Memory B cell (primary cell): ENCODE measurements at regions not wholly inside any gene's neighbourhood (a gene's known extent, or its start where the extent isn't known, plus 50 kb on each side); places are given as distances from the start of the nearest gene placed in this dataset.

ENCODE experiments used
- ATAC-seq: fragments of 150-1000 bp; cut with Tn5 transposase; 2 replicates; pipeline ENCODE4 v1.10.0; 2021; ENCODE audit warnings: low read depth, mild to moderate bottlenecking, moderate library complexity
- DNase-seq, 2 donors: peaks; one replicate each; pipeline ENCODE4 v3.0.0; 2022; ENCODE audit warnings: low spot score in 2 of 2
- H3K27ac Mint-ChIP-seq: one replicate; pipeline ENCODE4 v1.8.0; 2022; ENCODE audit warnings: mild to moderate bottlenecking, moderate library complexity, mixed read lengths
- H3K27me3 Mint-ChIP-seq: one replicate; pipeline ENCODE4 v1.8.0; 2022; ENCODE audit warnings: mixed read lengths
- H3K36me3 Mint-ChIP-seq: one replicate; pipeline ENCODE4 v1.8.0; 2022; ENCODE audit warnings: mild to moderate bottlenecking, mixed read lengths
- H3K4me1 Mint-ChIP-seq: one replicate; pipeline ENCODE4 v1.8.0; 2022; ENCODE audit warnings: mixed read lengths
- H3K4me3 Mint-ChIP-seq: one replicate; pipeline ENCODE4 v1.8.0; 2022; ENCODE audit warnings: mild to moderate bottlenecking, moderate library complexity, mixed read lengths
- H3K9me3 Mint-ChIP-seq: one replicate; pipeline ENCODE4 v1.8.0; 2022; ENCODE audit warnings: mixed read lengths

DNA sequence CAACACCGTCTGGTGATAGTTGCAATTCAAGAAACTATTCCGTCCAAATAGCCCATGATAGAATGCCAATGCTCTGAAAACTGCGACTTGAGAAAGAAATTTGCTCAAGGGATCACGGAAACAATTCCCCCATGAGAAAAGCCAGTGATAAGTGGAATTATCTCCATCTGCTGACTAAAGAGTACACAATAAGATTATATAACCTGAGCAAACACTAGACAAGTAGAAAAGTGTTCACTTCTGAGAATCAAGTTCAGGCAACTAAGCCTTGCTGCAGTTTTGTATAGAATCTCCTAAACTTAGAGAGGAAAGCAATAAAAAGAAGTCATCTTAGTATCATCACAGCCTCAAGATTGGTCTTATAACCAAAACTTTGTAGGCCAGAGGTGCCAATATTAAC lies 336.3 kb upstream of the NRXN1 start:
- Mint-ChIP-seq H3K27me3 (no peaks in the 10 kb centered on the region), H3K4me3 (no peak overlapping the region), H3K9me3 (peaks cover 3% of the 10 kb centered on the region), H3K36me3 (no peaks in the 10 kb centered on the region), H3K27ac (no peak overlapping the region), H3K4me1 (no peaks in the 10 kb centered on the region)
- DNase-seq (no peak), ATAC-seq (no peak)

DNA sequence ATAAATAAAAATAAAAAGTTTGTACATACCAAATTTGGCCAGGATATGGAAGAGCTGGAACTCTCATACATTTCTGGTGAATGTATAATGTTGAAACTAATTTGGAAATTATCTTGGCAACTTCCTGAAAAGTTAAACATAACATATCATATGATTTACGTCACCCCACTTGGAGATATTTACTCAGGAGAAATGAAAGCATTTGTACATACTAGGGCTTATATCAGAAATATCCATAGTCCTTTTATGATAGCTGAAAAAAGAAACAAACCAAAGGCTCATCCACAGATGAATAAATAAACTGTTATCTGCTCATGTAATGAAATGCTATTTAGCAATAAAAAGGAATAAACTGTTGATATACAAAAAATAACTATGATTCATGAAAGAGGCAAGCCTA lies 318.2 kb upstream of the NRXN1 start:
- ATAC-seq (no peak), DNase-seq (no peak)
- Mint-ChIP-seq H3K27ac (no peak overlapping the region), H3K36me3 (no peaks in the 10 kb centered on the region), H3K4me1 (no peaks in the 10 kb centered on the region), H3K4me3 (no peak overlapping the region), H3K27me3 (no peaks in the 10 kb centered on the region), H3K9me3 (peaks cover 2% of the 10 kb centered on the region)

DNA sequence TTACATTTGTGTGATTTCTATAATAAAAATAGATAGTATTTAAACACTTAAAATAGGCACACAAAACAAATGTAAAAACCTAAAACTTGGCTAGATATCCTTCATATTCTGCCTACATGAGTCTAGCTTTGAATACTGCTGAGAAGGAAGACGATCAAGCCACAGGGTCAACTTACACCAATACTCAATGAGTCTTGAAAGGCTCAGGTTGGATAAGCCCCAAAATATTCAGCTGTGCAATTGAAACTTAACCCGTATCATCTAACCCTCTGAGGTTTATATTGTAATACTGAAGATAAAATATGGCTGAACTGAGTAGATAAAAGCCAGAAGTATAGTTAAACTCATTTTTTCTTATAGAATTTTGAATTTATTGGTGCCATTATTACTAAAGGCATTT lies 313.0 kb upstream of the NRXN1 start:
- no peaks in the 10 kb centered on the region for H3K4me1 Mint-ChIP-seq
- H3K27ac Mint-ChIP-seq = no peak overlapping the region
- H3K4me3 Mint-ChIP-seq = no peak overlapping the region
- no peak for DNase-seq
- H3K27me3 Mint-ChIP-seq = no peaks in the 10 kb centered on the region
- peaks cover 3% of the 10 kb centered on the region for H3K9me3 Mint-ChIP-seq
- ATAC-seq = no peak
- no peaks in the 10 kb centered on the region for H3K36me3 Mint-ChIP-seq

DNA sequence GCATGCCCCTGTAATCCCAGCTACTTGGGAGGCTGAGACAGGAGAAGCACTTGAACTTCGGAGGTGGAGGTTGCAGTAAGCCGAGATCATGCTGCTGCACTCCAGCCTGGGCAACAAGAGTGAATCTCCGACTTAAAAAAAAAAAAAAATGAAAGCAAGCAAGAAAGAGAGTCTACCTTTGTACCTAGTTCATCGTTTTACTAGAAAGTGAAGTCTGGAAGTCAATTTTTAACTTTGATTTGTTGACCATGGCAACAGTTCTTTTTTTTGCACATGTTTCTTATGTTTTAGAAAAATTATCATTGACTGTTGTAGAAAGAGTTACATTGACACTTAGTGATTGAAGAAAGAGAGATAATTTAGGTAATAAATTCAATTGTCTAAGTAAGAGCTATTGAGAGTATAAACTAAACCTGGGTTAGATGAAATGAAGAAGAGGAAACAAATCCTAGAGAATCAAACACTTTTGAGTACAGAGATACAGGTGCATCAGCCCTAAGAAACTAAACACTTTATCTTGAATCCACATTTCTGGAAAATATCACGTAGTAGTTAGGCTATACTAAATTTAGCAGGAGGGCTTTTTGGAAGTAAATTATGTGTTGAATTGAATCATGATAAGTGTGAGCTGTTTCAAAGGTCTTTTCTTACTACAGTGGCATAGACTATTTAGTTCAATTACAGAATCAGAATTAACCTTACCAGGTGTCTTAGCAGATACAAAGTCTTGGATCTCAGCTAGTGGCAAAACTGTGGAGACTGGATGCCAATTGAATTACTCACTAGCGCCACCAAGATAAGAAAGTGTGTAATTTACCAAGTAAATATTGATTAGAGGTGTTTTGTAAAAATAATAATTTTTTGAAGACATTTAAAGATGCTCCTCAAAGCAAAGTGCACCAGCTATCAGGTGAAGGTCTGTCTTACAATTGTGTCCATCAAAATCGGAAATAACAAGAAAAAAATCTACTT lies 303.4 kb upstream of the NRXN1 start:
- H3K4me3 Mint-ChIP-seq = no peak overlapping the region
- H3K27ac Mint-ChIP-seq = no peak overlapping the region
- no peaks in the 10 kb centered on the region for H3K4me1 Mint-ChIP-seq
- H3K27me3 Mint-ChIP-seq = no peaks in the 10 kb centered on the region
- H3K9me3 Mint-ChIP-seq = peaks cover 4% of the 10 kb centered on the region
- no peaks in the 10 kb centered on the region for H3K36me3 Mint-ChIP-seq
- DNase-seq = no peak
- no peak for ATAC-seq

DNA sequence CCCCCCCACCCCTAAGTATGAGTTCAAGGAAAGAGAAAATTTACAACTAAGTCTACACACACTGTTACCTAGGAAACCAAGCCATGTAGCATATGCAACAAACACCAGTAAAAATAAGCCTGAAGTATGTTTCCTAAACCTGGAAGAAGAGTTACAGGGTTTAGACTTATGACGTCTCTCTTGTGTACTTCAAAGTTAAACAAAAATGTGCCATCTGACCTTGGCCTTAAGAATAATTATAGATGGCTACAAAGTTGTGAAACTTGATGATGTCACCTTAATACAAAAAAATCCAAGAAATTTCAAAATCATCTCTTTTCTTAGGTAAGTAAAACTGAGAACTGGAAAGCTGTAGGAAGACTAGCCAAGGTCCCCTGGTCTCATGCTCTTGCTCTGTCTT lies 297.6 kb upstream of the NRXN1 start:
- no peak for DNase-seq
- H3K4me1 Mint-ChIP-seq = no peaks in the 10 kb centered on the region
- no peak for ATAC-seq
- H3K27ac Mint-ChIP-seq = no peak overlapping the region
- H3K27me3 Mint-ChIP-seq = no peaks in the 10 kb centered on the region
- no peaks in the 10 kb centered on the region for H3K36me3 Mint-ChIP-seq
- H3K4me3 Mint-ChIP-seq = no peak overlapping the region
- H3K9me3 Mint-ChIP-seq = peaks cover 4% of the 10 kb centered on the region

DNA sequence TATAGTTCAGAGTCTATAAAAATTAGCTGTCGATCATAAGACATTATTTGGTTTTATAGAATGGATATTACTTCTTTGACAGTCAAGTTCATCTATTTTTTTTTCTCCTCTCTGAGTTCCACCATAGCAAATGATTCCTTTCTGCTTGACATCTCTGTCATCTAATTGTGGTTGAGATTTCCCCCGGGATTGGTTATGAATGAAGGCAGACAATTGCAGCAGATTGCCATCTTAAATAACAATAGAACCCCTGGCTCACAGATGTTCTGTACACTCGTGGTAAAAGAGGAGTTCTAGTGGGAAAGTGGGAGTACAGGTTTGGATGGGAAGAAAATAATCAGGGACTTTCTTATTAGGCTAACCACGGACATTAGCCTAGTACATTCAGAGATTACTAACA lies 292.1 kb upstream of the NRXN1 start:
- ATAC-seq (no peak), DNase-seq (no peak)
- Mint-ChIP-seq H3K27me3 (no peaks in the 10 kb centered on the region), H3K4me3 (no peak overlapping the region), H3K9me3 (peaks cover 4% of the 10 kb centered on the region), H3K36me3 (no peaks in the 10 kb centered on the region), H3K27ac (no peak overlapping the region), H3K4me1 (no peaks in the 10 kb centered on the region)

DNA sequence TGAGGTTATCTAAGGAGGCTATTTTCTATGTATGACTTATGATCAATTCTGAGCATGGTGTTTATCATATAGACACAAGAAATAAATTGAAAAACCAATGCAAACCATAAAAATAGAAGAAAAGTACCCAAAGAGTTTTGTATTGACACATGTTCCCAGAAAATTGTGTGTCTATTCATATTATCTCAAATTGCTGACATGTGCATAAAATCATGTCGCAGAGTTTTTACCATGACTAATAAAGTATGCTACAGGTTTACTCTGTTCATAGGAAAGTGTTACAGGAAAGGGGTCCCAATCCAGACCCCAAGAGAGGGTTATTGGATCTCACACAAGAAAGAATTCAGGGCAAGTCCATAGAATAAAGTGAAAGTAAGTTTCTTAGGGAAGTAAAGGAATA lies 290.7 kb upstream of the NRXN1 start:
- Mint-ChIP-seq H3K27ac (no peak overlapping the region), H3K27me3 (no peaks in the 10 kb centered on the region), H3K9me3 (peaks cover 5% of the 10 kb centered on the region), H3K4me1 (no peaks in the 10 kb centered on the region), H3K4me3 (no peak overlapping the region), H3K36me3 (no peaks in the 10 kb centered on the region)
- DNase-seq (no peak), ATAC-seq (no peak)

DNA sequence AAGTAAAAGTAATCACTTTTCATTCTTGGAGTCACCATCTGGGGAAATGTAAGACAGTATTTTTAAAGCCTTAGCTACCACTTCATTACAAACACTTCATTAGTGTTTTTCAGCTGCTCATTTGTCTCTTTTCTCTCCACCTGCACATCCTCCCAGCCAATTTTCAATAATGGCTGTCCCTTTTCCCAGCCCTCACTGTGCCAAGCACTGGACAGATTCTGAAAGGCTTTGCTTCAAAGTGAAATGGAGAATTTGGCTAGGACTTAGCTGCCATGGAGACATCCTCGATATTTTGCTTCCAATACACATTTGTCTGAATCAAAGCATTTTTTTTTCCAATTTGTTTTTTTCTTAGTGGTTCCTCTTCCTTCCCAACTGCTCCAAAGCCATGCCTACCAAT lies 272.4 kb upstream of the NRXN1 start:
- Mint-ChIP-seq H3K27me3 (no peaks in the 10 kb centered on the region), H3K36me3 (no peaks in the 10 kb centered on the region), H3K4me1 (no peaks in the 10 kb centered on the region), H3K4me3 (no peak overlapping the region), H3K27ac (no peak overlapping the region), H3K9me3 (peaks cover 1% of the 10 kb centered on the region)
- ATAC-seq (no peak), DNase-seq (no peak)

DNA sequence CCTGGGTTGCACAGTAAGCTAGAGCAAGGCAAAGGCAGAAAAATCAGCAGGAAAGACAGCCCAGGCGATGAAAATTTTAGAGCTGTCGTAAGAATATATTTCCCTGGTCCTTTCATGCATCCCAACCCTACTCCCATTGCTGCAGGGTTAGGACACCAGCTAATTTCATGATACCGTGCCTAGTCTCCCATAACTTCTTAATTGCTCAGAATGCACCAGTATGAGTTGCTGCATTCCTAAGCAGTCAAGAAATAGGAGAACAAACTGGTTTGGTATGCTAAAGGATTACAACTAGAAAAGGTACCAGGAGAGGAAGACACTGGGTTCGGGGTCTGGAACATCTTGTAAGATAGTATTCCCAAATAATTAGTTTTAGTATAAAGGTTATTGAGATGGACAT lies 269.4 kb upstream of the NRXN1 start:
- H3K9me3 Mint-ChIP-seq = peaks cover 3% of the 10 kb centered on the region
- no peaks in the 10 kb centered on the region for H3K27me3 Mint-ChIP-seq
- H3K36me3 Mint-ChIP-seq = no peaks in the 10 kb centered on the region
- H3K27ac Mint-ChIP-seq = no peak overlapping the region
- ATAC-seq (no peak), DNase-seq (no peak)
- no peak overlapping the region for H3K4me3 Mint-ChIP-seq
- H3K4me1 Mint-ChIP-seq = no peaks in the 10 kb centered on the region

DNA sequence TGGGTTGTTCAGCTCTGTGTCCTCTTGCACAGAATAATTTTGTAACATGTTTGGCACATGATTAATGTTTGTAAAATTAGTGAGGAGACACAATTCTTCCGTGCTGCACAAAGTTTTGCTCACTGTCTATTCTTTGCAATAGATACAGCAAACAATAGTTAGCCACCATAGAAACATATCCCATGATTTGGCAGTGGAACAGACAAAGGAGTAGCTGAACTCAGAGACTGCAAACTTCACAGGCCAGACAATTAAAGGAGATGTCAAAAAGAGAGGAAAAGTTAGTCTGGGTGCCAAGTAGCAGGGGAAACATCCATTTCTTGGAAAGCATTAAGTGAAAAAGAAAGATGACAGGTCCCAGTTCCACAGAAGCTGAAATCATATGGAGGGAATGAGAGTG lies 267.4 kb upstream of the NRXN1 start:
- DNase-seq (no peak), ATAC-seq (no peak)
- Mint-ChIP-seq H3K4me3 (no peak overlapping the region), H3K36me3 (no peaks in the 10 kb centered on the region), H3K27me3 (no peaks in the 10 kb centered on the region), H3K9me3 (peaks cover 3% of the 10 kb centered on the region), H3K27ac (no peak overlapping the region), H3K4me1 (no peaks in the 10 kb centered on the region)

DNA sequence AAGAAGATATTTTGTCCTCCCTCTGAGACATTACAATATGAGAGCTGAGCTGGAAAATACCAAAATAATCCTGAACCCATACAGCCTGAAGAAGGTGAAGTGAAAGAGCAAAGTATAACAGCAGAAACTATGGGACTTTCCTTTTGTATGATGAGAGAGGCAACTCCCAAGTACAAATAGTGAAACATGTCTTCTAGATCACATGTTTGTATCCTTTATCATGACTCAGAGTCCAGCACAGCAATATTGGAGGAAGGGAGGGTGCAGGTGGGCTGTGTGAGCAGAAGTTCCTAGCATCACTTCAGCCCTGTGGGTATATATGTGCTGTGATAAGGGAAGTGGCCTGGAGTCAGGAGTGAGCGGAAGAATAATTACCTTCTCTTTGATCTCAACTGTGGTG lies 265.6 kb upstream of the NRXN1 start:
- H3K4me1 Mint-ChIP-seq = no peaks in the 10 kb centered on the region
- no peak overlapping the region for H3K27ac Mint-ChIP-seq
- H3K27me3 Mint-ChIP-seq = no peaks in the 10 kb centered on the region
- DNase-seq (no peak), ATAC-seq (no peak)
- no peaks in the 10 kb centered on the region for H3K36me3 Mint-ChIP-seq
- H3K9me3 Mint-ChIP-seq = peaks cover 3% of the 10 kb centered on the region
- H3K4me3 Mint-ChIP-seq = no peak overlapping the region

DNA sequence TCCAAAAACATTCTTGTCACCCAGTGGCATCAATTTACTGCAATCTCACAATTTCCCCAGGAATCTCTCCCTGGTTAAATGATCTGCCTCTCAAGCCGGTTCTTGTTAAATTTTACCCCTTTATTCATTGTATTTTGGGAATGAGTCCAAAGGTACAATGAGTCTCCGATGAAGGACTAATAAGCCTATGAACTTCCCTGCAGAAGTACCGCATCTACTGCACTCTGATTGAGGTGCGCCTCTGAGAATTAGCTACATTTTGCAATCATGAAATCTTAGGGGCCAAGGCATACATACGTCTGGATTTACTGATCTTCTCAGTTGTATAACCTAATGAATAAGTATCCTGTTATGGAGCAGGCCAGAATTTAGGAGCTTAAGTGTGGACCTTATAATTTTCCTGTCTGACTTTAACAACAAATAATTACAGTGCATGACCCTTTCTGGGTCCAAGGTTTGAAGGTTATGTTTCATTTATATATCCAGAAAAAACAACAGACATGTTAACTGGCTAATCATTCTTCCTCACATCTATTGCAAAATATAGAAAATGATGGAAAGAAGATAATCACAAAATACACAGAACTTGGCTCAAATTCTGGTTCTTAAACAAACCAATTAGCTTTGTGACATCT lies 261.8 kb upstream of the NRXN1 start:
- Mint-ChIP-seq H3K36me3 (no peaks in the 10 kb centered on the region), H3K27ac (no peak overlapping the region), H3K4me1 (no peaks in the 10 kb centered on the region), H3K9me3 (peaks cover 2% of the 10 kb centered on the region), H3K27me3 (no peaks in the 10 kb centered on the region), H3K4me3 (no peak overlapping the region)
- no peak for DNase-seq
- ATAC-seq = no peak

DNA sequence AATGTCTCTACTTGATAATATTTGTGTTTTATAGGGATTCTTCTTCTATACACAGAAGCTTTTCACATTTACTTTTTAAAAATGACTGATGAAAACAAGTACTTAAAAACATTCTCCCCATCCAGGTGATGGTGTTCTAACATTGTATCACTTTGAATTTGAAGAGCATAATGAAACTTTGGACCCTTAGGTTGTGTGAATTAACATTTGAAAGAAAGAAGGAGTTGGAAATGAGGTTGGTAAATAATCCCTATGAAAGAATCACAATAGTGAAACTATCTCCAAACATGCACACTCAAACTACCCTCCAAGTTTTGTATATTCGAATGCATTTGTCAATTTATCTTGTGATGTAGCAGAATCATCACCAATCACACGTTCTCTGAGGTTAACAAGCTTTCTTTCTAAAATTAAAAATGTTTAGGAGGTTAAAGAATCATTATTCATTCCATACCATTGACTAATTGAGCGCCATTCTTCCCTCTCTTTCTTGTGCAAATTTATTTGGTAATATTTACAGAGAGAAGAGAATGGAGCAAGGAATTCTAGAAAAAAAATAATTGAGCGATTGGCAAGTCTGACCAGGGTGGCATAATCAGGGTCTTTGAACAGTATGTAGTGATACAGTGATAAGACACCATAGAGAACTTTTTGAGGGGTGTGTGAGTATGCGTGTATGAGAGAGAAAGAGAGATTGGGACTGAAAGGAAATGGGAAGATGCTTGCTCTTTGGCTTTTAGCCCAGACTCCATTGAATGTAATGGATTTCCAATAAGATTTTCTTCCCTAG lies 260.0 kb upstream of the NRXN1 start:
- H3K4me1 Mint-ChIP-seq = no peaks in the 10 kb centered on the region
- ATAC-seq = no peak
- no peak overlapping the region for H3K4me3 Mint-ChIP-seq
- H3K9me3 Mint-ChIP-seq = peaks cover 2% of the 10 kb centered on the region
- H3K27ac Mint-ChIP-seq = no peak overlapping the region
- no peaks in the 10 kb centered on the region for H3K36me3 Mint-ChIP-seq
- no peaks in the 10 kb centered on the region for H3K27me3 Mint-ChIP-seq
- DNase-seq = no peak

DNA sequence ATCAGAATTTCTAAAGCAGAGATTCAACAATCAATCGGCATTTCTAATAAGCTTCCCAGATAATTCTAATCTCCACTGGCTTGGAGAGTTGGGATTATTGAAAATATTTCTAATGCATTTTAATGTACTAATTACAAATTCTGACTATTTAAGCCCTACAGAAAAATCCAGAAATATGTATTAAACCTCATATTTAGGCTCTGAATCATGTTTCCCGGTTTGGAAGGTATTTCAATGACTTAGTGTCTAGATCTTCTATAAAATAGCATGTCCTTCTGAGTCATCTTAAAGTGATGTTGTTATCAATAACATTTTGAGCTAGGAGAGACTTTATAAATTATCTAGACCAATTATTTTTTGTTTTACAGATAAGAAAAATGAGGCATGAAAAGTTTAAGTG lies 258.8 kb upstream of the NRXN1 start:
- no peaks in the 10 kb centered on the region for H3K27me3 Mint-ChIP-seq
- no peak overlapping the region for H3K4me3 Mint-ChIP-seq
- H3K9me3 Mint-ChIP-seq = peaks cover 3% of the 10 kb centered on the region
- no peaks in the 10 kb centered on the region for H3K36me3 Mint-ChIP-seq
- H3K4me1 Mint-ChIP-seq = no peaks in the 10 kb centered on the region
- ATAC-seq = no peak
- no peak for DNase-seq
- H3K27ac Mint-ChIP-seq = no peak overlapping the region
